Suprapubic skin (tissue), 4 donors: ENCODE measurements at regions not wholly inside any gene's neighbourhood (a gene's known extent, or its start where the extent isn't known, plus 50 kb on each side); places are given as distances from the start of the nearest gene placed in this dataset.

ENCODE experiments used
- CTCF ChIP-seq, 2 donors: fragments of 200-600 bp in 1 of 2; fragments of 450-650 bp in 1 of 2; sonication (generic) in 1 of 2; IDR thresholded peaks; one replicate each; pipeline ENCODE4 v1.5.1; 2016 to 2019; ENCODE audit warnings: antibody characterized with exemption in 2 of 2, mild to moderate bottlenecking in 1 of 2, moderate library complexity in 1 of 2
- EP300 ChIP-seq: sonication (generic); formaldehyde crosslinking; IDR thresholded peaks from one replicate; pipeline ENCODE4 v1.6.1; 2017; ENCODE audit warnings: antibody characterized with exemption
- POLR2A ChIP-seq, 2 donors: fragments of 450-650 bp; IDR thresholded peaks; one replicate each; pipeline ENCODE4 v1.6.1; 2017; ENCODE audit warnings: antibody characterized with exemption in 2 of 2, mild to moderate bottlenecking in 2 of 2, moderate library complexity in 2 of 2
- POLR2AphosphoS5 ChIP-seq, 3 donors: sonication (generic); formaldehyde crosslinking; IDR thresholded peaks; one replicate each; pipeline ENCODE4 v1.6.1; 2017; ENCODE audit warnings: antibody characterized with exemption in 3 of 3

GRCh38 chr2:211070547-211070946 is 514.1 kb downstream of the CPS1 start:
- TF ChIP-seq POLR2AphosphoS5 (IDR thresholded peaks at IDR 0.05) (no peak), POLR2A (IDR thresholded peaks at IDR 0.05) (no peak), CTCF (IDR thresholded peaks at IDR 0.05) (no peak), EP300 (no peak)
